GM18511 (cell line): ENCODE measurements at regions not wholly inside any gene's neighbourhood (a gene's known extent, or its start where the extent isn't known, plus 50 kb on each side); places are given as distances from the start of the nearest gene placed in this dataset.
"Not testable (repeated sequence)": the region's sequence is repeated elsewhere in the genome, so short reads cannot be mapped to it uniquely, and the experiment has no call there.

Experiments
- ATAC-seq: cut with Tn5 transposase; IDR thresholded peaks from one replicate; pipeline ENCODE4 v1.9.1; 2021; ENCODE audit warnings: mild to moderate bottlenecking, moderate library complexity; ENCODE audit not compliant: unreplicated experiment

DNA sequence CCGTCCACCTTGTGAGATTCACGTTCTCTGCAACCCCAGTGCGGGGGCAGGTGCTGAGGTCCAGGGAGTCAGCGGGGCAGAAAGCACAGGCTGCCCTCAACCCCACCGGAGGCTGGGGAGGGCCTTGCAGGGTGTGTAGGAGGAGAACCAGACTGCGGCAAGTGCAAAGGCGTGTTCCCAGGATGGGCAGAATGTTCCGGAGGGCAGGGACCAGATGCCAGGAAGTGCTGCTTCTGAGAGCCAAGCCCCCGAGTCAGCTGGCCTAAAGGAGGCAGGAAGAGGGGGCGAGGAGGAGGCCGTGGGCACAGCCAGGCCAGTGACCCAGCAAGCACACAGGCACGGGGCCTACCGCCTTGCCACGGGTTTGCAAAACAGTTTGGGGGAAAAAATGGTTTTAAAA is 193.8 kb upstream of the AJAP1 start:
- no peak for ATAC-seq

DNA sequence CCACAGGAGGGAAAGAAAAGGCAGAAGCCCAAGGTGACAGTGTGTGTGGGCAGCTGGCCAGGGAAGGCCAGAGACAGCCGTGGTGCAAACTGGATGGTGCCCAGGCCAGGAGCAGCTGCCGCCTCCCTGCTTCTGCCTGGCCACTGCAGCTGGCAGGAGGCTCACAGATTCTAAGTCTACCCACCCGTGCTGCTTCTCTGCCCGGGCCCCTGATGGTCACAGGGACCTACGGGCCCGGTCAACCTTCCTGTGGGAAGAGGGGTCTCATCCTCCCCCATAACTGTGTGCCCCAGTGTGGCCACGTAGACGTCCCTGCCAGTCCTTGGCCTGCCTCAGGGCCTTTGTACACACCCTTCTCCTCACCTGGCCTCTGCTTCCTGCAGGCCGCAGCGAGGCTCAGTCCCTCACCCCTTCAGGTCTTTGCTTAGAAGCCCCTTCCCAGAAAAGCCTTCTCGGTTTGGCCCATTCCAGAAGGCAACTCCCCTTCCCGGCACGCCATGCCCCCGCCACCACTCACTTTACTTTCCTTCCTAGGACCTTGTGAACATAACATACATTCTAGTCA is 192.6 kb upstream of the AJAP1 start:
- ATAC-seq: no peak

DNA sequence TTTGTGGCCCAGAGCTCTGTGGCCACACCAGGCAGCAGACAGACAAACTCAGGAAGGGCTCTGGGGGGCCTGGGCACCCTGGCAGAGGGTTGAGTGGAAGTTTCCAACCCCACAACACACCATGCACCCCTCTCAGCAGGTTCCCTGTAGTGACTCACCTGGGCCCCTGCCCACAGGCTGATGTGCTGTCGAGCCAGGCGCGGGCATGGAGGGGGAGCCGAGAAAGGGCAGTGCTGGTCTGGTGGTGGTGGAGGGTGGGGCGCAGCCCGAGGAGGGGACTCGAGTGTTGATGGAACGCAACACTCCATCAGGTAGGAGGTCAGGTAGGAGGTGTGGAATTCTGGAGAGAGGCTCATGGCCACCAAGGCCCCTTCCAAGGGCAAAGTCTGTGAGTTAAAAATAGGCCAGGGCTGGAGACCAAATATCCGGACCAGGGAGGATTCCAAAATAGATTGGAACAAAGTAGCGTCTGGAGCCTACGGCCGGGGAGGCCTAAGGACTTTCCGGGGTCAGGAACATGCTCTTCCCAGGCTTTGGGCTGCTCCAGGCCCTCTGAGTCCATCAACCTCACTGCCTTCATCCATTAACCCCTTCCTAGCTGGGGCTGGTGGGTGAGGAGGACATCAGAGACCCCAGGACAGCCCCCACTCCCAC is 191.5 kb upstream of the AJAP1 start:
- ATAC-seq: no peak

DNA sequence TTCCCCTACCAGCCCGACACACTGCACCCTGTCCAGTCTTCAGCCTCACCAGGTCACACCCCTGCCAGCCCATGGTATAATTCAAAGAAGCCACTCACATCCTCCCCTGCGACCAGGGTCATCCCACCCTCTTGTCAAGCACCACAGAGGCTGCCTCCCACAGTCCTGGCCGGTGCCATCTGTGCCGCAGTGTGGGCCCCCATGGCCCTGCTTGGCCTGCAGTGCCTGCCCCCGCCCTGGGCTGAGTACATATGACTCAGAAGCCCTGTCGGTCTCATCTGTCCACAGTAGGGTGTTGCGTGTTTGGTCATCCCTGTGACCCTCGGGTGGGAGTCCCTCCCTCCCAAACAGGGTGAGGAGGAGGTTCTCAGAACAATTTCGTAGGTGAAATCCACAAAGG is 190.8 kb upstream of the AJAP1 start:
- no peak for ATAC-seq

DNA sequence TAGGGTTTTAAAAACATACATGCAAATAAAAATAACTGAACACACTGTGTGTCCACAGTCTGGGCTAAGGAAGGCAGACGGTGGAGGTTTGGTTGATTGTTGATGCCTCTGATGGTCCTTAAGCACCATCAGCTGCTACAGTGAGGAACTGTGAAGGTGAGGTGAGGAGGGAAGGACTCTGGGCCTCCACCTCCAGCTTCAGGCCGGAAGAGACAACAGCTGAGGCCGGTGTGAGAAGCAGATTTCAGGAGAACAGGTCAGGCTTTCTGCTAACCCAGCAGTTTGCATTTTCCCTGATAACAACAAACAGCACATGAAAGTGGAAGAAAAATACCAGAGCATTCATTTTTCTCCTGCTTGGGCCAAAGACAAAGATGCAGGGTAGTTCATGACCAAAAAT is 189.9 kb upstream of the AJAP1 start:
- ATAC-seq: no peak

DNA sequence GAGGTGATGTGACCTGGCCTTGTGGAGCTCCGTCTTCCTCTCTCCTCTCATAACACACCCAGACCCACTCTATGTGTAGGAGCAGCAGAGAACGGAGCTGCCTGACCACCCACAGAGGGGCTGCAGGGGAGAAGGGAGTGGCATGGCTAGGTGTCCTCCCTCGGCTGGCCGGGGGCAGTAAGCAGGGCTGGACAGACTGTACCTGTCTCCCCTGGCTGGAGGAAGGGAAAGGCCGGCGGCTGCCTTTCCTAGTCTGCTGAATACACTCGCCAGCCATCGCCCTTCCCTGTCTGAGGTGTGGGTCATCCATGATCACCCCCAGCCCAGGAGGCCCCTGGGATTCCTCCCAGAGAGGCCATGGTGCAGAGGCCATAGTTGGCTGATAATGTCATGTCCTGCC is 187.2 kb upstream of the AJAP1 start:
- no peak for ATAC-seq

DNA sequence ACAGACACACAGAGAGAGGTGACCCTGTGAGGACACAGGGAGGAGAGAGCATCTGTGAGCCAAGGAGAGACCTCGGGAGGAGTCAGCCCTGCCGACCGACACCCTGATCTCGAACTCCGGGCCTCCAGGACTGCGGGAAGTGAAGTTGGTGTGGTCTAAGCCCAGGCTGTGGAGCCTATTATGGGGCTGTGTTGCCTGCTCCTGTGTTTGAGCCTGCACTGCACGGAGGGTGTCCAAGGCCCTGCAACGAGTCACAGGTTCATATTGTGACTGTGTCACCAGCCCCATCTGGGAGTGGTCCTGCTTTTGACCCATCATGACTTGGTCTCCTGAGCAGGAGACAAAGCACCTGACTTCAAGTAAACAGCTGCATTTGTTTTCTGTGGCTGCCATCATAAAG is 186.0 kb upstream of the AJAP1 start:
- no peak for ATAC-seq

DNA sequence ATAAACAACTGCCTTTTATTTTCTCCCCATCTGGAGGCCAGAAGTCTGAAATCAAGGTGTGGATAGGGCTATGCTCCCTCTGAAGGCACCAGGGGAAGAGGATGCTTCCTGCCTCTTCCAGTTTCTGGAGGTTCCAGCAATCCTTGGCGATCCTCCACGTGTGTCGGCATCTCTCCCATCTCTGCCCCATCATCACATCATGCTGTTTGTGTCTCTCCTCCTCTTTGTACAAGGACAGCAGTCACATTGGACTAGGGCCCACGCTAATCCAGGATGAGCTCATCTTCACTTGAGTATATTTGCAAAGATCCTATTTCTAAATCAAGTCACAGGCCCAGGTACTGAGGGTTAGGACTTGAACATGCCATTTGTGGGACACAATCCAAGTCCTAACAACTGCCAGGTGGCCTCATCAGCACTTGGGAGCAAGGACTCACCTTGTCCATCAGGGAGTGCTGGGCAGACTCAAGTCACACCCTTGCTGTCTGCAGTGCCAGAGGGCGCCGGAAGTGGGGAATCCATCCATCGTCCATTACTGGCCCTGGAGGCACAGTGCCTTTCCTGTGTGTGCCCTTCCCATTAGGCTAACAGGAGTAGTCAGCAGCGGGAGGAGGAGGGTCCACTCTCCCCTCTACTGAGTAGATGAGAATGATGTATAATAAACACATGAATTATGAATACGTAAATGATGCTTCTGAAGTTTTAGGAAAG is 185.4 kb upstream of the AJAP1 start:
- ATAC-seq: no peak

DNA sequence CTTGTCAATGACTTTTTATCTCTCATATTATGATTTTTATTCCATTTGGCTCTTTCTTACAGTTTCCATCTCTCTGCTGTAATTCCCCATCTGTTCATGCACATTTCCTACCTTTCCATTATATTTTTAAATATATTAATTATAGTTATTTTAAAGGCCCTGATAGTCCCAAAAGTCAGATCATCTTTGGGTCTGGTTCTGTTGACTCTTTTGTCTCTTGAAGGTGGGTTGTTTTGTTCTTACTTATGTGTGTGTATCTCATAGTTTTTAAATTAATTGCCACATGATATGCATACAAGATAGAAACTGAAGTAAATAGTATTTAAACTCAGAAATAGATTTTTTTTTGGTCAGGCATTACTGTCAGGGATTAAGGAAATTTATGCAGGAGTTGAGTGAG is 178.0 kb upstream of the AJAP1 start:
- no peak for ATAC-seq

DNA sequence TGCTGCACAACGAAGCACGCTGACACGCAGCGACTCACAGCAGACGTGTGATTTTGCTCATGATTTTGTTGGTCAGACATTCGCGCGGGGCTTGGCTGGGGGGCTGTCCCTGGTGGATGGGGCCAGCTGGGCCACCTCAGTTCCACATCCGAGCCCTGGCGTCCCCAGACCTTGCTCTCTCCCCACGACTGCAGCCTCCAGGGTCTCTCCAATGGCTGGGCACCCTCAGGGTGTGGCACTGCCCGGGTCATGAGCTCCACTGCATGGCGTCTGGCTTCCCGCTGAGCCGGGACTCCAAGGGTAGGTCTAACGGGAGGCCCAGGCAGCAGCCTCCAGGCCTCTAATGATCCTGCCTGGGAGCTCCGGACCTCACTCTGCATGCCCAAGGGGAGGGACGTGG is 173.0 kb upstream of the AJAP1 start:
- ATAC-seq: no peak

DNA sequence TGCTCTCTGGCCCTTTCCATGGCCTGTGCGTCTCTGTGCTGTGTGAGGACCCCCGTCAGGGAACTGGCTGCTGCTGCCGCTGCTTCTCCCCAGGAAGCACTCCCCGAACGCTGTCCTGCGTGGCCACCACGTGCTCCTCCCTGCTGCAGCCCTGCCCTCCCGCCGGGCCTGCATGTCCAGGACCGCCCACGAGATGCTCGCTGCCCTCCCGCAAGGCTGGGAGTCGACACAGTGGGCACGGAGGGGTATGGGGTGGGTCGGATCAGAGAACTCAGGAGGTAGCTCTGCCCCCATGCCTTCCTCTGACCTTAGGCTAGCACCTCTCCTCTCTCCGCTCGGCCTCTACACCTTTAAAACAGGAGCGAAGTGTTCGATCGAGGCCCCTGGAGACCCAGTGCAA is 171.9 kb upstream of the AJAP1 start:
- no peak for ATAC-seq

DNA sequence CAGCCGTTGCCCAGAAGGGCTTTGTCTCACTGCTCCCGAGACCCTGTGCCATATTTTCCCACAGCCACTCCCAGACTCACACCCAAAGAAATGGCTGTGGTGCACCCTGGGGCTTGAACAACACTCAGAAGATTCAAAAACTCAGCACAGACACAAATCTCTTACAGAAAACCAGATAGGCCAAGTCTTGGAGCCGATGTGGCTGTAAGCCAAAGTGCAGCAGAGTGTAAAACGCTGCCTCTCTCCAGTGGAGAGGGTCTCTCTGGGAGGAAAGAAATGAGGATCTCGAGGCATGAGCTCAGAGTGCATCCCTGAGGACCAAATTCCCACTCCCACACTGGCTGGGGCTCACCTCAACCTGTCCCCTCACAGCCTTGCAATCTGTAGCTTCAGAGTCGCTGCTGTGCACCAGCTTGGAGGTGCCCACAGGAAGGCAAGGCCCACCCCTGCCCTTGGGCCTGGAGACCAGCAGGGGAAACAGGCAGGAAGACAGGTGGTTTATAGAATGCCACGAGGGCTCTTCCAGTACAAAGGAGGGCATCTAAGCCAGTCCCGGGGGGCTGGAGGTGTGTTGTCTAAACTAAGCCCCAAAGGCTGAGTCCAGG is 171.3 kb upstream of the AJAP1 start:
- ATAC-seq: no peak

DNA sequence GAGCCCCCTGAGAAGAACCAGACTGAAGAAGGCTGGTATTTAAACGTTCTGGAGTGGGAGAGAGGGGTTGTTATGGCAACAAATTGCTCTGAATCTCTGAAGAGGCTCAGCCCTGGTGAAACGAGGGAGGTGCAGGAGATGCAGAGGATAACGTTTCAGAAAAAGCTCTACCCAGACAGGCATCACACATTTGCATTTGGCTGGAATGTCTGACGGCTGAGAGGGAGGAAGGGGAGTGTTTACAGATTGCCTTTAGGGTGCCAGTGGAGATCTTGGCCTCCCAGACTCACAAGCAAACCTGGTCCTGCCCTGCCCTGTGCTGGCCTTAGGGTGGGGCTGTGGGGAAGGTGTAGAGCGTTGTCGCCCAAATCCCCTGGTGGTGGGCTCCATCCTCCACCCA is 169.0 kb upstream of the AJAP1 start:
- ATAC-seq: no peak

DNA sequence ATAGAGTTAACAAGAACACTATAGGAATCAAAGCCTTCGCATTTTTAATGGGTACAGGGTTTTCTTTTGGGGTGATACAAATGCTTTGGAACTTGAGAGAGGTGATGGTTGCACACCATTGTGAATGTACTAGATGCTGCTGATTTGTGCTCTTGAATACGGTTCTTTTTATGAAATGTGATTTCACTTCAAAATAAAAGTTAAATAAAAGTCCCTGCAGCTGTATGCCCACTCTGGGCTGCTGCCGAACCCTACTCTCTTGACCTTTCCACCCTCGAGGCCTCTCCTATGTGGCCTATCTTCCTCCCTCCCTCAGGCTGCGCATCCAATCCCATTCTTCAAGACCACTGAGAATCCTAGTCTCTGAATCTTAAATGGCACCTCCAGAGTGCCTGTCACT is 168.5 kb upstream of the AJAP1 start:
- no peak for ATAC-seq

DNA sequence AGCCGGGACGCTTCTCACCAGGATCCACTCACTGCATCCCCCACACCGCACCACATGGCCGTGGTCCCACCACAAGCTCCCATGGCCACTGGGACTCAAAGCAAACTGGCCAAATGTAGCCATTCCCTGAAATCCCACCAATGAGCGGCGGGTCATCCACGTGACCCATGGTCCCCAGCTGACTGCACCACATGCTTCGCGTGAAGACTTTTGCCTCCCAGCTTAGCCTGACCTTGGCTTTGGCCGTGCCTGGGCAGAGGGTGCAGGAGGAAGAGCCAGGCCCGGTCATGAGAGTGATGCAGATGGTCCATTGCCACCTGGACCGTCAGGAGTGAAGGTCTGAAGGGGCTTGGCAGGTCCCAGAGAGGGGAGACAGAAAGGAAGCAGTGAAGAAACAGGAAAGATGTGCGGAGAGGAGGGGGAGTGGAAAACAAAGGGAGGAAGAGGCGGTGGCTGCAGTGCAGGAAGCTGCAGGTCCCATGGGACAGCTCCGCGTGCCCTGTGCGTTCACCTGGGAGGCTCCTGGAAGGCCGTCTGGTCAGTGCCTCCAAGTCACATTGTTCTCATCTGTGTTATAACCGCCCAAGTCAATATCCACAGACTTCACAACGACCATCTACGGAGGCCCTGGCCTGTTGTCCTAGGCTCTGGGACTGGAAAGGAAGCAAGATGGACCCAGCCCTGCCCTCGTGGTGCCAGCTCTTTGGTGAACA is 167.8 kb upstream of the AJAP1 start:
- no peak for ATAC-seq

DNA sequence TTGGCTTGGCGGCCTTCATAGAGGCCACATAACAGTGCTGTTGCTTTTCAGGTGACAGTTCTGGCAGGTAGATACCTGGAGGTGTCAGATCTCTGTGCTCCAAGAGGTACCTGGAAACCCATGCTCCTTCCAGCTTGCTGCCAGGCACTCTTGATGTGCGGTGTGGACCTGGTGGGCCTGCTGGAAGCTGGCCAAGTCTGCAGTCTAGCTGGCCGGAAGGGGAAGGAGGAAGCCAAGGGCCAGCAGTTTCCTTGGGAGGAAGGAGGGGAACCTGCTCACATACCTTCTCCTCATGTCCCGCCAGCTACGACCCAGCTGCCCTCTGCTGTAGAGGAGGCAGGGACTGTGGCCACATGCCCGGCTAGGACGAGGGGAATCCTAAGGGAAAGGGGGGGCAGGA is 166.4 kb upstream of the AJAP1 start:
- no peak for ATAC-seq

DNA sequence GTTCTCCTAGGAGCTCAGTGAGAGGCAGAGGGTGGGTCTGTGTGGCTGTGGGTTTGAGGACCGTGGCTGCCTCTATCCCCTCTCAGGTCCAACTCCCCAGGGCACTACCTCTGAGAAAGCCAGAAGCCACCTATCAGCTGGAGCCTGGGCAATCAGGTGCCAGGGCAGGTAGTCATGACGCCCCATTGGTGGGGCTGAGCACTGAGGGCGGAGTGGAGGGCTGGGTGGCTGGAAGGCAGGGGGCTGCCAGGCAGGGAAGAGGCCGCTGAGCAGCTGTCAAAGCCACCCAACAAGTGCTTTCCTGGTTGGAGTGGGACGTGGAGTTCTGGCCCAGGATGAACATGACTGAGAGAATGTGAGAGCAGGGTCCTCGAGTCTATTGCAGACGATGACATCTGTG is 164.9 kb upstream of the AJAP1 start:
- no peak for ATAC-seq

DNA sequence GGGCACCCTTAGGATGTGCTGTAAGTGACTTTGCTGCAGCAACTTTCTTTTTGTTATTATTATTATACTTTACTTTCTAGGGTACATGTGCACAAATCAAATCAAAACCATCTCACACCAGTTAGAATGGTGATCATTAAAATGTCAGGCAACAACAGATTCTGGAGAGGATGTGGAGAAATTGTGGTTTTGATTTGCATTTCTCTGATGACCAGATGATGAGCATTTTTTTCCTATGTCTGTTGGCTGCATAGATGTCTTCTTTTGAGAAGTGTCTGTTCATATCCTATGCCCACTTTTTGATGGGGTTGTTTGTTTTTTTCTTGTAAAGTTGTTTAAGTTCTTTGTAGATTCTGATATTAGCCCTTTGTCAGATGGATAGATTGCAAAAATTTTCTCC is 164.4 kb upstream of the AJAP1 start:
- not testable (repeated sequence) for ATAC-seq

DNA sequence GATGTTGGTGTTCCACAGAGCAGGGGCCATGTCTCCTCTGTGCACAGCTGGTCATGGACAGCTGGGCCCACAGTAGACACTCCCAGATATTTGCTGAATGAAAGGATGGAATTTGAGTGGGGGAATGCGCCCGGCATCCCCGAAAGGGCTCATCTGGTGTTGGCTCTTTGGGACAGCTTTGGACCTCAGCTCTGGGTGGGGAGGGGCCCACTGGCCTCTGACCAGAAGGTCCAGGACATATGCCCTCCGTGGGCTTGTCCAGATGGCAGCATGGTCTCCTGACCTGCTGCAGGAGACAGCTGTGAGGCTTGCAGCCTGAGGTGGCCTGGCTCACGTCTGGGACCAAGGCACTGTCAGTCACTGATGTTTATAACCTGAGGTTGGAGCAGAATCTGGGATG is 160.4 kb upstream of the AJAP1 start:
- ATAC-seq: no peak

DNA sequence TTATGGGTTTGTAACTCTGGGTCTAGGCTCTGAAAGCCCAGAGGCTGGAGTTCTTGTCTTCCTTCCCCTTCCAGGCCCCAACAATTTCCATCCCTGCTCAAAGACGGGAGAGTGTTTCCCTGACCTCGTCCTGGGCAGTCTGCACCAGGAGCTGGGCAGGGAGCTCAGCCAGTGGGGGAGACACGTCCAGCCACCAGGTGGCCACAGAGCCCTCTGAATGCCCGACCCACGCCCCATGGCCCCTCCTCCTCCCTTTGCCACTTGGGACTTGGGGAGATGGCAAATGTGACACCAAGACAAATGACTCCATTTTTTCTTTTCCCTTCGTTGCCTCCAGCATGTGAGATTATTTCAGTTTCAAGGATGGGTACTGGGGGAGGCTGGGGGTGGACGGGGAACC is 159.9 kb upstream of the AJAP1 start:
- no peak for ATAC-seq

DNA sequence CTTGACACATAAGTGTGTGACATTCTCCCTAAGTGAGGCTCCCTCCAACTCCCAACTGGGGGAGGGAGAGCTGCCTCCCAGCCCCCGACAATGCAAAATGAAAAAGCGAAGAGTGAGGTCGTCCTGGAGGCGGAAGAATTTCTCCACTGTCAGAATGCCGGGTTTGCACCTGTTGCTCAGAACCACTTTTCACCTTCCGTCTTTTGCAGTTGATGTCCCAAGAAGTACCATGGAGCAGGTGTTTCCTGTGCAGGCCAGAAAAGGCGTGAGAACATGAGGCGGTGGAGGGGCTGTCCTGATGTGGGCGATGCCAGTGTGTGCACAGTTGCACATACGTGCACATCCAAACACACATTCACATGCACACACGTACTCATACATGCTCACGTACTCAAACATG is 158.6 kb upstream of the AJAP1 start:
- ATAC-seq: no peak

DNA sequence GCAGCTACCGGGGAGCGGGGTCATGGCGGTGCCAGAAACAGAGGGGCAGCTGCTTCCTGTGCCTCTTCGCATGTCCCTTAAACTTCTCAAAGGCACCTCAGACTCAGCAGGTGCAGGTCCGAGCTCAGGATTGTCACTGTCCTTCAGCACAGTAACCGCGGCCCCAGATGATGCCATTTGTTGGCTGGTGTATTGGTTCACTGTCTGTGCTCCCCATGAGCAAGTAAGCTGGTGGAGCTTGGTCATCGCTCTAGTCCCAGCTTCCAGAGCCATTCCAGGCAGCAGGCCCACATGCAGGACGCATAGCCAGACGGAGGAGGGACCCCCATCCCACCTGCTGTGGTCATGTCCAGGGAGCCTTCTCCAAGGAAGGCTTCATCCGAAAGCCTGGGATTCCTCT is 154.0 kb upstream of the AJAP1 start:
- ATAC-seq: no peak
